IgD-negative memory B cell (primary cell): ENCODE measurements at regions not wholly inside any gene's neighbourhood (a gene's known extent, or its start where the extent isn't known, plus 50 kb on each side); places are given as distances from the start of the nearest gene placed in this dataset.
A peak's percentile ranks its signal among the peaks of the same experiment; 100 is the strongest.

Experiments used
- H3K27ac Mint-ChIP-seq, 3 donors: one replicate each; pipeline ENCODE4 v1.8.0; 2020 to 2022; ENCODE audit warnings: mild to moderate bottlenecking in 3 of 3, mixed read lengths in 3 of 3, moderate library complexity in 1 of 3
- H3K27me3 Mint-ChIP-seq: one replicate; pipeline ENCODE4 v1.8.0; 2021; ENCODE audit warnings: mixed read lengths
- H3K36me3 Mint-ChIP-seq: one replicate; pipeline ENCODE4 v1.8.0; 2020; ENCODE audit warnings: mild to moderate bottlenecking, mixed read lengths
- H3K4me1 Mint-ChIP-seq, 3 donors: one replicate each; pipeline ENCODE4 v1.8.0; 2020 to 2022; ENCODE audit warnings: mixed read lengths in 3 of 3, mild to moderate bottlenecking in 1 of 3
- H3K4me3 Mint-ChIP-seq, 4 donors: one replicate each; pipeline ENCODE4 v1.8.0; 2020 to 2022; ENCODE audit warnings: mild to moderate bottlenecking in 4 of 4, mixed read lengths in 4 of 4, moderate library complexity in 3 of 4
- H3K9me3 Mint-ChIP-seq, 3 donors: one replicate each; pipeline ENCODE4 v1.8.0; 2020 to 2021; ENCODE audit warnings: mixed read lengths in 3 of 3, mild to moderate bottlenecking in 1 of 3

DNA sequence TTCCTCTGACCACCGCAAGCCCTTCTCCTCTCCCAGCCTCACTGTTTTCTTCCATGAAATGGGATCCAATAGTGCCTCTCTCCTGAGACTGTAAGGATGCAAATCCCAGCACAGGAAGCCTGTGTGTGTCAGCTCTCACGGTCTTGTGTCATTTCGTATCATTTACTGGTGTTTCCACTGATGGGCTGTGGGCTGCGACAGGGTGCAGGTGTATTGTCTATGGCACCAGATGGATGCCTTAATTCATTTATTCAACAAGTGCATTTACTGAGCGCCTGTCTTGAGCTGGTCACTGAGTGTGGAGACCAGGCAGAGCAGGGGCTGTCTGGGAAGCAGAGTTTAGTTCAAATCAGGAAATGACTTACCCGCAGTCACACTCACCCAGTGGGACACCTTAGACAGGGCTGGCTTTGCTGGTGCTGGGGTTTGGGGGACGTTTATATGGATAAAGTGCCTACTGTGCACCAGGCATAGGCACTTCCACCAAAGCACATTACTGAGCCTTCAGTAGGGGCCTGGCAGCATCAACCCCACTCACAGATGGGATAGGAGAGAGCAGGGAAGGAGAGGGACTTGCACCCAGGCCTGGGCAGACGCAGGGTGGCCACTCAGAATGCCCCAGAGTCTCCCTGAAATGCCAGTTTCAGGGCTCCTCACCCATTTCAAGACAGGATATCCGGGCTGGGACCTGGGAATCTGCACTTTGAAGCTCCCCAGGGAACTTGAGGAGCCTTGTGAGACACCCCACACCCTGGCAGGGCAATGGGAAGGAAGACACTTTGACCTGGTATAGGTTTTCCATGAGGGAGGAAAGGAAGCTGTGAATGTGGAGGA, 398.9 kb downstream of the MATN1 start:
- Mint-ChIP-seq H3K4me3 (no peak overlapping the region), H3K4me1 (no peaks in the 10 kb centered on the region), H3K27ac (no peak overlapping the region), H3K9me3 (peaks cover 0 to 1% (median 0%) of the 10 kb centered on the region in 3 donors), H3K36me3 (no peaks in the 10 kb centered on the region), H3K27me3 (peaks cover 15% of the 10 kb centered on the region)

DNA sequence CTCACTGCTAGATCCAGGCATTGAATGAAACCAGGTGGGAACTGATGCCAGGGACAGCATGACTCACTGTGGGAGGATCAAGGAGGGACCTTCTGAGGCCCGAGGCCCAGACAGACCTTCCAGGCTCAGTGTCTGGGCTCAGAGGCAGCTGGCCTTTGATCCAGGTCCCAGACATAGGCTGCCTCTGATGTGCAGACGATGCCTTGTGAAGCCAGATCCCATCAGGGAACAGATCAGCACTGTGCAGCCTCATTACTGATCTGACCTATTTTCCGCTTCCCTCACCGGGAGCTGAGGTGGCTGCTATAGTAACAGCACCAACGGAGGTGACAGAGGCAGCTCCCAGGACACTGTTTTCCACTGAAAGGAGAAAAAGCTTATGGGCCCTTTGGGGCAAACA, 399.5 kb downstream of the MATN1 start:
- no peaks in the 10 kb centered on the region for H3K4me1 Mint-ChIP-seq
- no peak overlapping the region for H3K27ac Mint-ChIP-seq
- no peaks in the 10 kb centered on the region for H3K36me3 Mint-ChIP-seq
- H3K4me3 Mint-ChIP-seq: no peak overlapping the region
- H3K27me3 Mint-ChIP-seq: peaks cover 15% of the 10 kb centered on the region
- H3K9me3 Mint-ChIP-seq: peaks cover 0 to 1% (median 0%) of the 10 kb centered on the region in 3 donors

DNA sequence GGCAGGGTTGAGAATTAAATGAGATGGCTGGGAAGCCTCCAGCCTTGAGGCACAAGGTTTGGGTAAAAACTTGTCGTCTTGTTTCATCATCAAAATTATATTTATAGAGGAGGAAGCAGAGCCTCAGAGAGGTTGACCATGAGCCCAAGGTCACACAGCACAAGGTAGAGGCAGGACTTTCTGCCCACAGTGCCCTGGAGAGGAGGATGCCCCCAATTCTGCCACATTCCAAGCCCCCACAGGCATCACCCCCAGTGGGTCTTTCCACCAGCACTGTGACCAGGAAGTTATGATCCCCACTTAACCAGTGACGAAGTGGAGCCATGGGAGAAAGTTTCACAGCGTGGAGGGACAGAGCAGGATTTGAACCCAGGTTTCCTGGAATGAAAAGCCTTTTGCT, 400.0 kb downstream of the MATN1 start:
- Mint-ChIP-seq H3K9me3 (peaks cover 0 to 1% (median 0%) of the 10 kb centered on the region in 3 donors), H3K36me3 (no peaks in the 10 kb centered on the region), H3K27me3 (peaks cover 15% of the 10 kb centered on the region), H3K4me3 (no peak overlapping the region), H3K4me1 (no peaks in the 10 kb centered on the region), H3K27ac (no peak overlapping the region)

DNA sequence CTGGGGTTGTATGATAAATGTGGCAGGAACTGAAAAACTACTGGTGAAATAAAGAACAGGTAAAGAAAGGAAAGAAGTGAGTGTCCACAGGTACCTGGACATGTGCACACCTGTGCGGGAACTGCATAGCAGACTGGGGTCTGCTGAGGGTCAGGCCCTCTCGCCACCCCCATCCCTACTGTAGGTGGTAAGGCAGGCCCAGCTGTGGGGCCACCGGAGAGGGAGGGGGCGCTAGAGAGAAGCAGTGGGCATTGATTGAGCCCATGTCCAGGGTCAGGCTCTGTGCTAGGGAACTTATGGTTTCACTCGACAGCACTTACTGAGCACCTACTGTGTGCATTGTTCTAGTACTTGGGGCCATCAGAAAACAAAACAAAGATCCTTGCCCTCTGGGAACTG, 400.5 kb downstream of the MATN1 start:
- H3K4me3 Mint-ChIP-seq: no peak overlapping the region
- peaks cover 16% of the 10 kb centered on the region for H3K27me3 Mint-ChIP-seq
- H3K27ac Mint-ChIP-seq: no peak overlapping the region
- no peaks in the 10 kb centered on the region for H3K4me1 Mint-ChIP-seq
- peaks cover 0 to 1% (median 0%) of the 10 kb centered on the region in 3 donors for H3K9me3 Mint-ChIP-seq
- H3K36me3 Mint-ChIP-seq: no peaks in the 10 kb centered on the region

DNA sequence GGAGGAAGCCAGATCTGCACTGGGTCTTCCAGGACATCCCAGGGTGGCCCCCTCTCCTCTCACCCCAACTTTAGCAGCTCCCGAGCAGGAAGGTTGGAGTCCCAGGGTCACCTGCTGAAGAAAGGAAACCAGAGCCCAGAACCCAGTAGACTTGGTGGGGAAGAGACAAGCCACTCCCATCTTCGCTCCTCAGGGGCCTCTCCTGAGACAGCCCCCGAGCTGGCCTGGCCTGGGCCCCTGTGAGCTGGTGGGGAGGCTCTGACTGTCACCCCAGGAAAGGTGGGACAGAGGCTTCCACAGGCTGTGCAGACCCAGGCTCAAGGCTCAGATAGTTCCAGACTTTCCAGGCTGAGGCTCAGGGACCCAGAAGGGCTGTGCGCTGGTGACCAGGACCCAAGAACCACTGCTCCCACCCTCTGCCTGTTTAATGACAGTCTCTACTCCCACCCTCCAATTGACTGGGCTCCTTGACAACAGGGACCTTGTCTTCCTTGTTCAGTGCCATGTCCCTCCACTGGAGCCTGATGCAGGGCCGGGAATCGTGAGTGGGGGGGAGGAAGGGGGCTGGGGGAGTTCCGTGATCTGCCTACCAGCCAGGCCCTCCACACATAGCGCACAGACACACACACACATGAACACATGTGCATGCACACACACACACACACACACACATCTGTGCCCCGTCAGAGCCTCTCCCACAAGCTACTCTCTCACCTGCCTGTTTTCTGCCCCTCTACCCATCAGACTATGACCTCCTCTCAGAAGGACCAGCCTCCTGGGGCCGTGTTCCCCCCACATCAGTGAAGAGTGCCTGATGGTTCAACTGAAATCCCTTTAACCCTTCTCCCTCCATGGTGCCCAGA, 401.2 kb downstream of the MATN1 start:
- Mint-ChIP-seq H3K9me3 (peaks cover 0 to 1% (median 0%) of the 10 kb centered on the region in 3 donors), H3K4me3 (no peak overlapping the region), H3K4me1 (no peaks in the 10 kb centered on the region), H3K36me3 (no peaks in the 10 kb centered on the region), H3K27me3 (peaks cover 16% of the 10 kb centered on the region), H3K27ac (no peak overlapping the region)

DNA sequence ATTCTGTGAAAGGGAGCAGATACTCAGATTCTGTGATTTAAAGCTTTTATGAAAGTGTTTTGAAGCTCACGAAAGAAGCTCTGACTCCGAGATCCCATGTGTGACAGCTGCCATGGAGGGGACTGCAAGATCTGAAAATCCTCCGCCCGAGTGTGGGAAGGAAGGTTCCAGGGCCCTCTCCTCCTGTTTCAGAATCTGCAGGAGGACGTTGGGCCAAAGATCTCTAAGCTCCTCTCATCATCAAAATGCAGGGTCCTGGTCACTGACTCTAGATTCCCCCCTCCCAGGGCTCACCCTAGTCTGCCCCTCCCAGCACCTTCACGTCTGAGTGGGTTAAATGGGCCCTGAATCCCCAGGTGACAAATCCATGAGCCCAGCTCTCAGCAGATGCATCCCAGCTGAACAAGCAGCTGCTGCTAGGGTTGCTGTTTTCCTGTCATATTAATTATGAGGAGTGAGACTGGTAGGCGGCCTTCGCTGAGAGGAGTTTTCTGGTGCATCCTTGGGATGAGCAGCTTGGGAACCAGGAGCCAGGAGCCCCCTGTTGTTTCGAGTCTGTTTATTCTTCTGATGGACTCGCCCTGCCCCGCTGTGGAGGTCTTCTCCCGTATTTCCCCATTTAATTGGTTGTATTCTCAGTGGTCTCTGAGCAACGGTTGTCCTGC, 402.0 kb downstream of the MATN1 start:
- Mint-ChIP-seq H3K4me3 (no peak overlapping the region), H3K4me1 (no peaks in the 10 kb centered on the region), H3K27ac (no peak overlapping the region), H3K9me3 (peaks cover 0 to 3% (median 1%) of the 10 kb centered on the region in 3 donors), H3K36me3 (no peaks in the 10 kb centered on the region), H3K27me3 (peaks cover 16% of the 10 kb centered on the region)

DNA sequence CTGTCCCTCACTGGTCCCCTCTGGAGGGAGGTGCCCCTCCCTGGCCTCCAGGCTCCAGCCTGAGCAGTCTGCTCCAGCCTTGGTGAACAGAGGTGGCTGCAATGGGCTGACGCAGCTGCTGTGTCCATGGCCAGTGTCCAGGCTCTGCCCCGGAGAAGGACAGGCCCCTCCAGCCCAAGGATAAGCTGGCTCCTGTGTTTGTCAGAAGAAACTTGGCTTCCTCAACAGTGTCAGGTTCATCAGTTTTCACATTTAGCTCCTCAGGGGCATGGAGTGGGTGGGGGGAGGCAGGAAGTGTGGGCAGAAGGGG, 402.8 kb downstream of the MATN1 start:
- H3K27me3 Mint-ChIP-seq: peaks cover 16% of the 10 kb centered on the region
- peaks cover 0 to 4% (median 0%) of the 10 kb centered on the region in 3 donors for H3K4me1 Mint-ChIP-seq

DNA sequence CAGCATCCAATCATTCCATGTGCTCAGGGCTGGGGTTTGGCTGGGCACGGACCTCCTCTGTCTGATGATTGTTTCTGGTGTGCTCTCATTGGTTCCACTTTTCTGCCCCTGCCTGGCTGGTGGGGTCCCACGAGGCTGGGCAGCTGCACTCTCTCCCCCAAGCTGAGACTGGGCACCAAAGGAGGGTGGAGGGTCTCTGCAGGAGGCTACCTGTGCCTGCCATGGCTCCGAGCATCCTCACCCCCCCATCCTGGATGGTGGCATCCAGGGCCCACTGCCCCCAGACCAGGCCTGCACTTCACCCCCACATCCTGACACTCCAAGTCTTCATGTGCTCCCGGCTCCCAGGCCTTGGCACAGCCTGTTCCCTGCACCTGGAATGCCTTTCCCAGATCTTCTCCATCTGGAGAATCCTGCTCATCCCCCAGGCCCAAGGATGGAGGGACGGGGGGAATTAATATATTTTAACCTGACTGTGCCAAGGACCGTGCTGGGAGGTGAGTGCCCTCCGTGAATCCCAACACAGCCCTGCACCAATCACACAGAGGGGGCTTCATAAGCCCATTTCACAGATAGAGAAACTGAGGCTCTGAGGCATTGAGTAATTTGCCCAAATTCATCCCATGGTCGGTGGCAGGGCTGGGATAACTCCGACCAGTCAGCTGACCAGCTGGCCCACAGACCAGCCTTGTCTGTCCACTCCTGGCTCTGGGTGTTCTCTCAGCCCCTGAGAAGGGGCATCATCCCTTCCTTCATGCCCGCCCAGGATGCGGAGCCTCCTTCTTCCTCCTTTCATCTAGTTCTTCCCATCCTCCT, 403.4 kb downstream of the MATN1 start:
- Mint-ChIP-seq H3K9me3 (peaks cover 0 to 6% (median 1%) of the 10 kb centered on the region in 3 donors), H3K4me3 (no peak overlapping the region), H3K27me3 (peaks cover 16% of the 10 kb centered on the region), H3K27ac (no peak overlapping the region), H3K36me3 (no peaks in the 10 kb centered on the region), H3K4me1 (peaks cover 0 to 6% (median 0%) of the 10 kb centered on the region in 3 donors)

More for the DNA sequence above, 402.8 kb downstream of the MATN1 start:
- H3K27ac Mint-ChIP-seq: no peak overlapping the region
- no peak overlapping the region for H3K4me3 Mint-ChIP-seq
- no peaks in the 10 kb centered on the region for H3K36me3 Mint-ChIP-seq
- peaks cover 0 to 6% (median 1%) of the 10 kb centered on the region in 3 donors for H3K9me3 Mint-ChIP-seq

DNA sequence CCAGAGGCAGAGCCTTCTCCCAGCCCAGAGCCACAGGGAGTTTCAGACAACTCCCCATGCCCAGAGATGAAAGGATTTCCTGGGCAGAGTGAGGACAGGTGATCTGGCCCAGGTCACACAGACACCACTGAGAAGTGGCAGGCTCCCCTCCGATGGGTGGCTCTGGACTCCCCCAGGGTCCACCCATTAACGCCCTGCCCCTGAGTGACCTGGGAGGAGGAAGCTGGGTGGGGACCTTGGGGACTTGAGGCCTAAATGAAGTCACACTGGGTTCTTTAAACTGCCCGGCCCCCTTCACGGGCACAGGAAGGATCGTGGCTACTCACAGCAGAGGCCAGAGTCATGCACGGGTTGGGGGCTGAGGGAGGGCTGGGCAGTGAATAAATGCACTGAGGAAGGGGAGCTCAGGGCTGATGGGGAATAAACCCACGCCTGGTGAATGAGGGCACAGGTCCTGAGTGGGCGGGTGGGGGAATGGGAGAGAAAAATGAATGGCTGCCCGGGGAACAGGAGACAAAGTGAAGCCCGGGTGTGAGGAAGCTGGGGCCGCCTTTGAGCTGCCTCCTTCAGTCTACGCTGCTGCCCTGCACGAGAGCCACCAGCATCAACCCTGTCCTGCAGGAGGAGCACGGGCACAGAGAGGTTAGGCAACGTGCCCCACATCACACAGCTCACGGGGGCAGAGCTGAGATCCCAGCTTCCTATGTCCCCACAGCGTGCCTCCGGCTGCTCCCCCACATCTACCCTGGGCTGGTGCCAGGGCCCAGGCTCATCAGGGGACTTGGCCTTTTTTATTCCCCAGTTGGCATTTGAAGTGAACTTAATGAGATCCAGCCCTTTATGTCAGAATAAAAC, 404.3 kb downstream of the MATN1 start:
- Mint-ChIP-seq H3K9me3 (peaks cover 0 to 6% (median 1%) of the 10 kb centered on the region in 3 donors), H3K36me3 (no peaks in the 10 kb centered on the region), H3K4me3 (no peak overlapping the region), H3K27me3 (peaks cover 11% of the 10 kb centered on the region), H3K27ac (no peak overlapping the region), H3K4me1 (peaks cover 0 to 6% (median 2%) of the 10 kb centered on the region in 3 donors)

DNA sequence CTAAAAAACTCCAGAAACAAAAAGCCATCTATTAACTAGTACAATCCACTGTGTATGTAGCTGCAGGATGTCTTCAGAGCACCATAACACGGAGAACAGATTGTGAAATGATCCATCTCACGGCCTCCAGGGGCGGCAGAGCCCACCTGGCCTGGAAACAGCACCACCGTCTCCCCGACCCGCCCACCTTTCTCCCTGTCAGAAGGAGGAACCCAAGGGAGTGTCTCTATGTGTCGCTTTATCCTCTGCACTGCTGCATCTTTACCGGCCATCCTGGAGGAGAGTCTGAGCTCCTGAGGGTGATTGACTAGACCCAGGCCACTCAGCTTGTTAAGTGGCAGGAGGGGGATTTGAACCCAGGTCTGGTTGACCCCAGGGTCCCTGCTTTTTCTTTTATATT, 405.0 kb downstream of the MATN1 start:
- H3K4me1 Mint-ChIP-seq: peaks cover 0 to 6% (median 2%) of the 10 kb centered on the region in 3 donors
- no peaks in the 10 kb centered on the region for H3K36me3 Mint-ChIP-seq
- peaks cover 0 to 6% (median 1%) of the 10 kb centered on the region in 3 donors for H3K9me3 Mint-ChIP-seq
- H3K4me3 Mint-ChIP-seq: no peak overlapping the region
- peaks cover 11% of the 10 kb centered on the region for H3K27me3 Mint-ChIP-seq
- no peak overlapping the region for H3K27ac Mint-ChIP-seq

DNA sequence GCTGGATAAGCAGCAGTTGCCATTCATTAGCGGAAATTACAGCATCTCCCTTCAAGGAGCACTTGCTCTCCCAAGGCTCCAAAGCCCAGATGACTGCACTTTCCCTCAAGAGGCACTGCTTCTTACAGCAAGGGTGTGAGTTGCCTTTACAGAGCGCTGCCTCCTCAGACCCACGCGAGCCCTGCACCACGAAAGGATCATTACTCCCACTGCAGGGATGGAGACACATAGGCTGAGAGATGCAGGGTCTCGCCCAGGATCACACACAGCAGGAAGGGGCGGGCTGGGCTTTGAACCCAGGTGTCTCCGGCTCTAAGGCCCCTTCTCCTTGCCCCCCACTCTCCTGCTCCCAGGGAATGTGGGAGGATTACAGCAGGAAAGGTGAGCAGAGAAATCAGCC, 405.5 kb downstream of the MATN1 start:
- H3K36me3 Mint-ChIP-seq: no peaks in the 10 kb centered on the region
- peaks cover 0 to 6% (median 1%) of the 10 kb centered on the region in 3 donors for H3K9me3 Mint-ChIP-seq
- peaks cover 0 to 6% (median 2%) of the 10 kb centered on the region in 3 donors for H3K4me1 Mint-ChIP-seq
- H3K27me3 Mint-ChIP-seq: peaks cover 11% of the 10 kb centered on the region
- H3K4me3 Mint-ChIP-seq: no peak overlapping the region
- no peak overlapping the region for H3K27ac Mint-ChIP-seq

DNA sequence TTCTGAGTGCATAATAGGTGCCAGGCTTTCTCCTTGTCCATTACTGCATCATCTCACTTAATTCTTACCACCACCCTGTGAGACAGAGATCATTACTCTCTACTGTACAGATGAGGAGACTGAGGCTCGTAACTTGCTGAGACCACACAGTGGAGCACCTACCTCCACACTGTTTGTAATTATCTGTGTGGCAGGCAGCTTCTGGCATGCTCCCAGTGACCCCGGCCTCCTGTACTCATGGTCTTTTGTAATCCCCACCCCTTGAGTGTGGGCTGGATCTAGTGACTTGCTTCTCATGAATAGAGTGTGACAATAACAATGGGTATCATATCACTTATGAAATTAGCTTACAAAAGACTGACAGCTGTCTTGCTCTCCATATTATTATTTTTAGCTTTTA, 407.3 kb downstream of the MATN1 start:
- Mint-ChIP-seq H3K27me3 (peaks cover 13% of the 10 kb centered on the region), H3K4me1 (peaks cover 0 to 6% (median 2%) of the 10 kb centered on the region in 3 donors), H3K9me3 (peaks cover 0 to 6% (median 1%) of the 10 kb centered on the region in 3 donors), H3K27ac (no peak overlapping the region), H3K4me3 (no peak overlapping the region), H3K36me3 (no peaks in the 10 kb centered on the region)

DNA sequence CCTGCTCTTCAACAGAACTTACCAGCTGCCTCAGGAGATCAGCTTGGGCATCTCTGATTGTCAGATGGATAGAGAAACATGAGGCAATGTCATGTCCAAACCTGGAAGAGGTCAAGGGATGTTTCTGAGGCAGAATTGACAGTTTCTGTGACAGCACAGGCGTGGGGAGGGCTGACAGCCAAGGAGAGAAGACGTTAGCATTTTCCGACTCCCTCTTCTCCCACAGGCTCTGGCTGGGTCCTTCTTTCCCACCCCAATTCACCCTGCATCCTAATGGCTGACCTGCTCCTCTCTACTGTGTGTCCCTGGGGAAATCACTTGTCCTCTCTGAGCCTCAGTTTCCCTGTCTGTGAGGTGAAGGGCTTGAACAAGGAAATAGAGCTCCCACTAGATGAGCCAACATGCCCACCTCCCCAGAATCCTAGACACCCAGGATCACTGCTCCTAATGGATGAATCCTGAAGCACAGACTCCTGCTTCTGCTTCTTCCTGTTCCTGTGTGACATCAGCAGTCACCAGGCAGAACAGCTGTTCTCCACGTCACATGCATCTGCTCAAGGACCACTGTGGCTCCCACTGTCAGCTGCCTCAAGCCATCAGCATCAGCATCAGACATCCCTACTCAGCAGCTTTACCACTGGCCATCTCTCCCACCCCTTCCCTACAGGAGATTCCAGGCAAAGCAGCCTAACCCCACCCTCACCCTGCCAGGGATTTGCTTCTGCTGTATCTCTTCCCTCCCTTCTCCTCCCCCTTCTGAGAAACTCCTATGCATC, 408.0 kb downstream of the MATN1 start:
- peaks cover 15% of the 10 kb centered on the region for H3K27me3 Mint-ChIP-seq
- H3K4me1 Mint-ChIP-seq: peaks cover 0 to 6% (median 2%) of the 10 kb centered on the region in 3 donors

More for the DNA sequence above, 408.0 kb downstream of the MATN1 start:
- H3K4me3 Mint-ChIP-seq: no peak overlapping the region
- H3K27ac Mint-ChIP-seq: peak overlapping the region in 1 of 3 donors; percentile 78
- peaks cover 0 to 6% (median 0%) of the 10 kb centered on the region in 3 donors for H3K9me3 Mint-ChIP-seq
- H3K36me3 Mint-ChIP-seq: no peaks in the 10 kb centered on the region
